Activated CD8-positive, alpha-beta memory T cell treated with anti-CD3 and anti-CD28 coated beads, Interleukin-2, amount 50 U/mL, for 24 hours (primary cell): ENCODE measurements at regions not wholly inside any gene's neighbourhood (a gene's known extent, or its start where the extent isn't known, plus 50 kb on each side); places are given as distances from the start of the nearest gene placed in this dataset.

Experiments
- DNase-seq: peaks from one replicate; pipeline ENCODE4 v3.0.0-alpha.2; 2020; ENCODE audit errors: extremely low read depth

- DNase-seq, result no peak
Measured at GRCh38 chr1:30609336-30609998, 113.9 kb downstream of the MATN1 start.

- DNase-seq, result no peak
Measured at GRCh38 chr1:30607723-30608122, 115.7 kb downstream of the MATN1 start.

DNA sequence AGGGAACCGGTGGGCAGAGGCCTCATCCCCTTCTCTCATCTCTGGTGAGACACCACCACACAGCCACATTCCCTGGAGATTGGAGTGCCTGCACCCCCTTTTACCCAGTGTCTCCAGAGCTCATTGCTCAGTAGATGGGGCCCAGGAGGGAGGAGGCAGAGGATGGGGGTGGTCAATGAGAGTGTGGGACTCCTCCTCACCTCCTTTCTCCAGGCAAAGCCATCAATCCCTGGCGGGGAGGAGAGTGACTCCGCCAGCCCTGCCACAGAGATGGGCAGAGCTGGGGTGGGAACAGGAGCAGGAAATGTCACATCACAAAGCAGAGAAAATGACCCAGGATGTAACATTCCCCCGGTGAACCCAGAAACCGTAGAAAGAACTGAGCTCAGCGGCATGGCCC lies 117.2 kb downstream of the MATN1 start:
- DNase-seq, result no peak

DNA sequence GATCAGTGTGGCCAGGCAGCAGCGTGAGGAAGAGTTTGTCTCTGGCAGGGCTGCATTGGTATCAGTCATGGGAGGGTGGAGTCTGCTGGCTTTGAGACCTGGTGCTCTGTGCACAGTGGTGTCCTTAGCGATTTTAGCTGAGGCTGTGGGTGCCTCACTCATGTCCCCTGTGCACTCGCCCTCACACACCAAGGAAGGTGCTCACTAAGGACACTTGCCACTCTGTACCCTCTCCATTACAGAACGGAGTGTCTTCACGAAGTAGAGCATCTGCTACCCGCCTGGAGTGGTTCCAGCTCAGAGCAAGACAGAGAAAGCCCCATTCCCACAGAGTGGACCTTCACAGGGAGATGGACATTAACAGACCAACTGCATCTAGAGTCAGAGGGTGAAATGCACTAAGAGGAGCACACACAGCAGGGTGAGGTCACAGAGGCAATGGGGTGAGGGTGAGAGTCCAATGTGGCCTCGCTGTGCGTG lies 117.9 kb downstream of the MATN1 start:
- DNase-seq, result no peak

DNA sequence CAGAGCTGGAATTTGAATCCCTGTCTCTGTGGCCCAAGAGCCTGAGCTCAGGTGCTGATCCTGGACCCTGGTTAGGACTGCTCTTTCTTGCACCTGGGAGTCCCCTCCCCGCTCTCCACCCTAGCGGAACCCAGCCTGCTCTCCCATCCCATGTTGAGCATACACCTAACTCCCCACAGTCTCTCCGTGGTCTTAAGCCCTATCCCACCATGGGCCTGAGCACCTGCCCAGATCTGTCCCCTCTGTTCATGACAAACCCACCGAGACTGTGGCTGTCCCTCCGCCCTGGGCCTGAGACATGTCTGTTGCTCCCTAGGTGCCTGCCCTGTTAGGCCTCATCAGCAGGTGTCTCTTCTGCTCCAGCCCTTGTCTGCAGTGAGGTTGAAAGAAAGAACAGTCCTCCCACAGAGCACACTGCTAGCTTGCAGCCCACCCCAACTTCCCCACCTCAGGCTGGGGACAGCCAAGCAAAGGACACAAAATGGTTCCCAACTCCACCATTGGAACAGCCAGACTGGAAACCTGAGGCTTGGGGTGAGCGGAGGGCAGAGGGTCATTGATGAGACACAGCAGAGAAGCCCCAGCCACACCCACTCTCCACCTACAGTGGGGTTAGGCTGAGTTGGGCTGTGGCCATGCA lies 118.5 kb downstream of the MATN1 start:
- no peak for DNase-seq

DNA sequence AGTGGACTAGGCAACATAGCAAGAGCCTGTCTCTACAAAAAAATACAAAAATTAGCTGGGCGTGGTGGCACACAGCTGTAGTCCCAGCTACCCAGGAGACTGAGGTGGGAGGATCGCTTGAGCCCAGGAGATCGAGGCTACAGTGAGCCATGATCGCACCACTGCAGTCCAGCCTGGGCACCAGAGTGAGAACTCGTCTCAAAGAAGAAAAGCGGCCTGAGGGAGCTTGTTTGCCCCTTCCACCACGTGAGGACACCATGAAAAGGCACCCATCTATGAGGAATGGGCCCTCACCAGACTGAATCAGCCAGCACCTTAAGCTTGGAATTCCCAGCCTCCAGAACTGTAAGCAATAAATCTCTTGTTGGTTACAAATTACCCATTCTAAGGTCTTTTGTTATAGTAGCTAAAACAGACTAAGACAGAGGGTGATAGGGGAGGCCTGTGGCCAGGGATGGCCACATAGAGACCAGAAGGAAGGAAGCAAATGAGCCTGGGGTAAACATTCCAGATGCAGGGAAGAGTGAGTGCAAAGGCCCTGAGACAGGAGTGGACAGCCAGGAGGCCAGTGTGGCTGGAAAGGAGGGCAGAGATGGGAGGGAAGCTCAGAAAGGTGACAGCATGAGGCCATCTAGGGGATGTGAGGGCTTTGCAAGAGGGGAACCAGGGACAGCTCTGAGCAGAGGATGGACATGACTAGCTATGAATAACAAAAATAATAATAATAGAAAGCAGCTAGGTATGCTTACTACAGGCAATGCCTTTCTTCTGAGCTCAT lies 120.1 kb downstream of the MATN1 start:
- DNase-seq, result no peak

- DNase-seq, result no peak
Measured at GRCh38 chr1:30601316-30602085, 121.9 kb downstream of the MATN1 start.

- no peak for DNase-seq
Measured at GRCh38 chr1:30600706-30601105, 122.7 kb downstream of the MATN1 start.

DNA sequence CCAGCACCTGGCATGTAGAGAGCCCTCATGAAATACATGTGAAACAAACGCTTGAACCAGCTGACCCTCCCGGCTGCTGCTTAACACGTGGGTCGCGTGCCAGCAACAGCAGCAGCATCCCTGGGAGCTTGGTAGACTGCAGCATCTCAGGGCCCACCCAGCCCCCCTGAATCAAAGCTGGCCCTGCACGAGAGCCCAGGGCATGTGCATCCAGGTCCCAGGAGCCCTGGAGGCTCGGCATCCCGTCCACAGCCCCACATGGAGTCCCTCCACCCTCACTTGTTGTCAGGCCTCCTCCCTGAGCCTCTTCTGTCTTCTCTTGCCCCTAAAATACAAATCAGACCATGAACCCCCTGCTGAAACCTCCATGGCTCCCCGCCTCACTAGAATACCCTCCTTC lies 123.1 kb downstream of the MATN1 start:
- no peak for DNase-seq

GRCh38 chr1:30599721-30600120 lies 123.7 kb downstream of the MATN1 start:
- DNase-seq, result no peak

DNA sequence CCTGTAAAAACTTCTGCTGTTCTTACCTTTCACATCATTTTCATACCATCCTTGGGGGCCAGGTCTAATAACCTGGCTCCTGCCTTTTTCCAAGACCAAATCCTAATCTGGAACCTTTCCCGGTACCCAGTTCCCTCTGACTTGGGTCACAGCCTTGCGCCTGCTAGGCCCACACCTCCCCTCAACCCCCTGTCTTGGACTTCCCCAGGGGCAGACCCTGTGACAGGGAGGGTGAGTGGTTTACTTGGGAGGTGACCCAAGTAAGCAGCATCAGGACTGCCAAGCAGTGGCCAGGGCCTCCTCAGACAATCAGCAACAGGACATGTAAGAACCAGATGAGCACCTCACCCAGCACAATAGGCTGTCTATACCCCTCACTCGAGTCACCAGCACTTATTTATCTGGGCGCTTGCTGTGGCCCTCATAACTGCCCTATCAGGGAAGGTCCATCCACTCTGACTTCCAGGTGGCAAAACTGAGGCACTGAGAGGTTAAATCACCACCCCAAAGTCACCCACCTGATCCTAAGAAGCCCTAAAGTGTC lies 124.7 kb downstream of the MATN1 start:
- DNase-seq, result no peak

GRCh38 chr1:30597711-30598110 lies 125.7 kb downstream of the MATN1 start:
- no peak for DNase-seq

GRCh38 chr1:30596891-30597290 lies 126.5 kb downstream of the MATN1 start:
- no peak for DNase-seq

- no peak for DNase-seq
Measured at GRCh38 chr1:30596470-30596869, 126.9 kb downstream of the MATN1 start.

- DNase-seq, result no peak
Measured at GRCh38 chr1:30589083-30589482, 134.3 kb downstream of the MATN1 start.

- no peak for DNase-seq
Measured at GRCh38 chr1:30588311-30589073, 134.9 kb downstream of the MATN1 start.

GRCh38 chr1:30586671-30587070 lies 136.7 kb downstream of the MATN1 start:
- no peak for DNase-seq

DNA sequence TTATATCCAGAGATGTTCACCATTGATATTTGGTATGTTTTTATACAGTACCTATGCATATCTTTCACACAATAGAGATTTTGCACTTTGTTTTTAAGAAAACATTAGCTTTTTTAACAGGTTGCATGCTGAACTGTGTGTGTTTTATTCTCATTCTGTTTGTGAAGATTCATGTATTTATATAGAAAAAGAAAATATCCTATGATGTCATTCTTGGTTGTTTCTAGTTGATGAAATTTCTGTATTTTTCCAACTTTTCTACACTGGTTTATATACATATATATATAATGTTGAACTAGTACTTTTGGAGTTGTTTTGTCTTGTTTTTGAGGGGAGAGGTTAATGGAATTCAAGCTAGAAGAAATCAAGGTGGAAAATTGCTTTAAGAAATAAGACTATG lies 143.8 kb downstream of the MATN1 start:
- DNase-seq, result no peak

GRCh38 chr1:30575066-30575465 lies 148.3 kb downstream of the MATN1 start:
- no peak for DNase-seq

DNA sequence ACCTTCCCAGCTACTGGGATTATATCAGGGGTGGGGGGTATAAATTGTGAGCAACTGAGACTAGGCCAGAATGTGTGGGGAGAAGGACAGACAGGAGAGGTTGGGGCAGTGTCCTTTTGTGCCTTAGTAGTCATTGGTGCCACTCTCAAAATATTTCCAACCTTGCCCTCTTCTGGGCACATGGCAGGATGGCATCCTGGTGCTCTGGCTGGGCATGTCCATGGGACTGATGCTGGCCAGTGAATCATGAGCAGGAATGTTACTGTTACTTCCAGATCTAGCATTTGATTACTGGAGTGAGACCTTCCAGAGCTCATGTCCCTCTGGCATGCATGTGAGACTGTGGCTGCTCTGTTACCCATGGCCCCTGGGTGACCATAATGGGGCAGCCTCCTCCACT lies 151.2 kb downstream of the MATN1 start:
- DNase-seq, result no peak

- DNase-seq, result no peak
Measured at GRCh38 chr1:30571380-30571779, 152.0 kb downstream of the MATN1 start.
